HCT116 (cell line): ENCODE measurements at regions not wholly inside any gene's neighbourhood (a gene's known extent, or its start where the extent isn't known, plus 50 kb on each side); places are given as distances from the start of the nearest gene placed in this dataset.

Experiments
- ATAC-seq: fragments of 200-7000 bp; cut with Tn5 transposase; 2 replicates; pipeline ENCODE4 v1.9.1; 2020; ENCODE audit warnings: mild to moderate bottlenecking, moderate library complexity
- BruUV-seq: library from RNA; stranded (reverse); fragments of 400-500 nt; replicated peaks from 2 replicates; lab custom pipeline; 2021; lab: Mats Ljungman, UMichigan
- CTCF ChIA-PET: fragments of 300-600 bp; sonication (Branson Sonifier 250); formaldehyde crosslinking; loops from one replicate; lab custom pipeline; 2021; ENCODE audit warnings: antibody characterized with exemption; lab: Charles Lee
- POLR2A ChIA-PET: fragments of 300-600, 350-600 bp; sonication (Branson Sonifier 250); formaldehyde crosslinking; loops from one replicate; lab custom pipeline; 2021; ENCODE audit warnings: antibody characterized with exemption; lab: Charles Lee
- RAD21 ChIA-PET, 2 experiments: fragments of 300-600 bp; sonication (Branson Sonifier 250); formaldehyde crosslinking; loops; one replicate each; lab custom pipeline; 2023; ENCODE audit warnings: low total read pairs in 2 of 2; ENCODE audit not compliant: uncharacterized antibody in 2 of 2, unreplicated experiment in 2 of 2, low non-redundant PET in 1 of 2; lab: Charles Lee
- DNase-seq: peaks from one replicate; pipeline ENCODE4 v3.0.0-alpha.2; 2010; ENCODE audit warnings: low read depth, low spot score
- H2AFZ ChIP-seq: fragments of 200-600 bp; shearing (Covaris generic), sonication (generic); 2 replicates; pipeline ENCODE4 v1.6.1; 2017; ENCODE audit warnings: low read depth, mixed run types, mixed read lengths, antibody characterized with exemption, low read length; ENCODE audit not compliant: poor library complexity, severe bottlenecking
- H3K27ac ChIP-seq: 2 replicates; pipeline ENCODE4 v1.5.1; 2012; ENCODE audit warnings: low read depth, low read length
- H3K27me3 ChIP-seq: fragments of 200-600 bp; sonication (generic); 2 replicates; pipeline ENCODE4 v1.6.1; 2016; ENCODE audit warnings: mixed run types, low read length, mixed read lengths; ENCODE audit not compliant: insufficient read depth
- H3K36me3 ChIP-seq, 2 experiments: fragments of 200-500 bp in 1 of 2; fragments of 200-600 bp in 1 of 2; sonication (Bioruptor generic) in 1 of 2; sonication (generic) in 1 of 2; 2 replicates each; pipeline versions ENCODE4 v1.5.1 to v1.6.1; 2014 to 2016; ENCODE audit warnings: low read length in 2 of 2, inconsistent platforms in 1 of 2, mixed read lengths in 1 of 2, mixed run types in 1 of 2; ENCODE audit not compliant: insufficient read depth in 2 of 2, control insufficient read depth in 1 of 2
- H3K4me1 ChIP-seq, 2 experiments: fragments of 200-600 bp in 1 of 2; sonication (generic) in 1 of 2; 2 replicates each; pipeline versions ENCODE4 v1.5.1 to v1.6.1; 2012 to 2017; ENCODE audit warnings: low read length in 2 of 2, inconsistent platforms in 1 of 2, mild to moderate bottlenecking in 1 of 2, mixed read lengths in 1 of 2, mixed run types in 1 of 2, moderate library complexity in 1 of 2; ENCODE audit not compliant: insufficient read depth in 2 of 2, control insufficient read depth in 1 of 2
- H3K4me2 ChIP-seq: fragments of 200-600 bp; sonication (generic); 2 replicates; pipeline ENCODE4 v1.6.1; 2017; ENCODE audit warnings: mixed run types, low read length, mixed read lengths
- H3K4me3 ChIP-seq, 2 experiments: fragments of 200-600 bp in 1 of 2; sonication (generic) in 1 of 2; replicated peaks in 1 of 2; 2 replicates each; pipeline ENCODE4 v1.5.1; 2011 to 2016; ENCODE audit warnings: low read length in 2 of 2, control low read depth in 1 of 2, low read depth in 1 of 2, mild to moderate bottlenecking in 1 of 2, mixed read lengths in 1 of 2, mixed run types in 1 of 2
- H3K79me2 ChIP-seq: fragments of 200-600 bp; sonication (generic); 2 replicates; pipeline ENCODE4 v1.6.1; 2017; ENCODE audit warnings: mild to moderate bottlenecking, mixed run types, low read length, moderate library complexity, mixed read lengths; ENCODE audit not compliant: insufficient read depth
- H3K9ac ChIP-seq: fragments of 200-600 bp; sonication (generic); 2 replicates; pipeline ENCODE4 v1.6.1; 2016; ENCODE audit warnings: low read length, mixed read lengths
- H3K9me2 ChIP-seq: fragments of 200-600 bp; sonication (generic), shearing (Covaris generic); 2 replicates; pipeline ENCODE4 v1.6.1; 2017; ENCODE audit warnings: mixed run types, mild to moderate bottlenecking, moderate library complexity; ENCODE audit not compliant: insufficient read depth
- H3K9me3 ChIP-seq, 2 experiments: fragments of 200-500 bp in 1 of 2; fragments of 200-600 bp in 1 of 2; sonication (Bioruptor generic) in 1 of 2; sonication (generic) in 1 of 2; 2 replicates each; pipeline ENCODE4 v1.6.1; 2014 to 2017; ENCODE audit warnings: low read length in 2 of 2, mixed read lengths in 2 of 2, inconsistent platforms in 1 of 2, low read depth in 1 of 2, mild to moderate bottlenecking in 1 of 2, mixed run types in 1 of 2, moderate library complexity in 1 of 2; ENCODE audit not compliant: control insufficient read depth in 1 of 2, insufficient read depth in 1 of 2
- H4K20me1 ChIP-seq: fragments of 200-600 bp; sonication (generic), shearing (Covaris generic); 2 replicates; pipeline ENCODE4 v1.6.1; 2017; ENCODE audit warnings: mixed run types, mild to moderate bottlenecking, moderate library complexity; ENCODE audit not compliant: insufficient read depth
- CBX3 ChIP-seq: IDR thresholded peaks from 2 replicates; pipeline ENCODE4 v1.6.1; 2012; ENCODE audit warnings: low read depth
- EGR1 ChIP-seq: IDR thresholded peaks from 2 replicates; pipeline ENCODE4 v1.6.1; 2012; ENCODE audit warnings: low read depth
- EZH2 ChIP-seq: fragments of 200-600 bp; sonication (generic); IDR thresholded peaks from 2 replicates; pipeline ENCODE4 v1.6.1; 2017; ENCODE audit warnings: antibody characterized with exemption, mixed run types
- EZH2phosphoT487 ChIP-seq: fragments of 200-600 bp; IDR thresholded peaks from 2 replicates; pipeline ENCODE4 v1.6.1; 2018; ENCODE audit warnings: antibody characterized with exemption, borderline replicate concordance
- POLR2AphosphoS5 ChIP-seq: IDR thresholded peaks from 2 replicates; pipeline ENCODE4 v1.6.1; 2011; ENCODE audit warnings: mild to moderate bottlenecking, low read depth, low read length, moderate library complexity
- SRF ChIP-seq: IDR thresholded peaks from 2 replicates; pipeline ENCODE4 v1.6.1; 2012; ENCODE audit warnings: low read depth
- TCF7L2 ChIP-seq: IDR thresholded peaks from 2 replicates; pipeline ENCODE4 v1.7.0; 2011; ENCODE audit warnings: borderline replicate concordance, inconsistent platforms; ENCODE audit not compliant: insufficient read depth, insufficient read length; ENCODE audit errors: extremely low read depth
- YY1 ChIP-seq: IDR thresholded peaks from 2 replicates; pipeline ENCODE4 v1.6.1; 2011; ENCODE audit warnings: low read length, low read depth, moderate library complexity, mild to moderate bottlenecking; ENCODE audit not compliant: insufficient replicate concordance; ENCODE audit errors: extremely low read depth
- ZFX ChIP-seq: fragments of 450-650 bp; IDR thresholded peaks from 2 replicates; pipeline ENCODE4 v1.6.1; 2017
- ZNF274 ChIP-seq: fragments of 200-500 bp; sonication (Bioruptor generic); IDR thresholded peaks from 2 replicates; pipeline ENCODE4 v1.6.1; 2014; ENCODE audit warnings: mild to moderate bottlenecking, low read depth, low read length, inconsistent platforms
- intact Hi-C: fragments of 100-400 bp; cut with micrococcal nuclease; formaldehyde crosslinking; loops from 2 replicates; pipeline ENCODE4 v1.10.0; 2022
- TF ChIP-seq, protein P1 (sequence below): IDR thresholded peaks from 2 replicates; pipeline ENCODE4 v1.6.1; 2011; ENCODE audit warnings: mild to moderate bottlenecking, low read length, moderate library complexity; ENCODE audit not compliant: insufficient replicate concordance; ENCODE audit errors: extremely low read depth
- TF ChIP-seq, protein P2 (sequence below): IDR thresholded peaks from 2 replicates; pipeline ENCODE4 v1.6.1; 2012
- TF ChIP-seq, protein P3 (sequence below), 3 experiments: fragments of 200-600 bp in 1 of 3; sonication (generic) in 1 of 3; IDR thresholded peaks in 2 of 3; conservative IDR thresholded peaks in 1 of 3; 2 replicates each; pipeline ENCODE4 v1.5.1; 2012 to 2017; ENCODE audit warnings: low read depth in 2 of 3, low read length in 2 of 3, antibody characterized with exemption in 1 of 3, borderline replicate concordance in 1 of 3, control low read depth in 1 of 3, mild to moderate bottlenecking in 1 of 3, mixed read lengths in 1 of 3, mixed run types in 1 of 3, moderate library complexity in 1 of 3; ENCODE audit not compliant: insufficient read depth in 1 of 3
- TF ChIP-seq, protein P4 (sequence below): IDR thresholded peaks from 2 replicates; pipeline ENCODE4 v1.6.1; 2012; ENCODE audit warnings: low read depth

DNA sequence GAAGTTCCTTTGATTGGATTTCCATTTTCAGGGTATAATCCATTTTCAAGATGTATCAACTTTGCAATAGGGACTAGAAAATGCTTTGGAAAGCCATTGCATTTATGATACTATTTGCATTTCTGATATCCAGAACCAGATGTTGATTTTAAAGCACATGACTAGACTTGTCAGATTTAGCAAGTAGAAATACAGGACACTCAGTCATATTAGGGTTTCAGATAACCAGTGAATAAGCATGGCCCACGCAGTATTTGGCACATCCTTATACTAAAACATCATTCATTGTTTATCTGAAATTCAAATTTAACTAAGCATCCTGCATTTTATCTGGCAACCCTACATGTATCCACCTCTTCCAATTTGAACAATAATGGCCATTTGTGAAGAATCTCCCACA, 113.3 kb upstream of the DPT start:
- no peak overlapping the region for H3K27ac ChIP-seq
- DNase-seq (no peak), ATAC-seq (no peak)
- no peaks in the 10 kb centered on the region for H3K27me3 ChIP-seq
- no peaks in the 10 kb centered on the region for H3K36me3 ChIP-seq
- H3K79me2 ChIP-seq, result no peaks in the 10 kb centered on the region
- POLR2A ChIA-PET, result no interaction called here
- no peak overlapping the region for H3K4me2 ChIP-seq
- RAD21 ChIA-PET, result no interaction called here
- no peak overlapping the region for H3K9ac ChIP-seq
- no peaks in the 10 kb centered on the region for H4K20me1 ChIP-seq
- H3K4me1 ChIP-seq, result no peaks in the 10 kb centered on the region
- no TSS peak for BruUV-seq
- no peaks in the 10 kb centered on the region for H3K9me3 ChIP-seq
- no peak overlapping the region for H3K4me3 ChIP-seq
- CTCF ChIA-PET, result no interaction called here
- no peaks in the 10 kb centered on the region for H3K9me2 ChIP-seq
- no peak overlapping the region for H2AFZ ChIP-seq
- intact Hi-C loops, result no loop called here
- TF ChIP-seq EZH2 (no peak), EZH2phosphoT487 (no peak), TCF7L2 (no peak), SRF (no peak), ZNF274 (no peak), EGR1 (no peak), CBX3 (no peak), YY1 (no peak), ZFX (no peak), POLR2AphosphoS5 (no peak)
- TF ChIP-seq, protein P1, sequence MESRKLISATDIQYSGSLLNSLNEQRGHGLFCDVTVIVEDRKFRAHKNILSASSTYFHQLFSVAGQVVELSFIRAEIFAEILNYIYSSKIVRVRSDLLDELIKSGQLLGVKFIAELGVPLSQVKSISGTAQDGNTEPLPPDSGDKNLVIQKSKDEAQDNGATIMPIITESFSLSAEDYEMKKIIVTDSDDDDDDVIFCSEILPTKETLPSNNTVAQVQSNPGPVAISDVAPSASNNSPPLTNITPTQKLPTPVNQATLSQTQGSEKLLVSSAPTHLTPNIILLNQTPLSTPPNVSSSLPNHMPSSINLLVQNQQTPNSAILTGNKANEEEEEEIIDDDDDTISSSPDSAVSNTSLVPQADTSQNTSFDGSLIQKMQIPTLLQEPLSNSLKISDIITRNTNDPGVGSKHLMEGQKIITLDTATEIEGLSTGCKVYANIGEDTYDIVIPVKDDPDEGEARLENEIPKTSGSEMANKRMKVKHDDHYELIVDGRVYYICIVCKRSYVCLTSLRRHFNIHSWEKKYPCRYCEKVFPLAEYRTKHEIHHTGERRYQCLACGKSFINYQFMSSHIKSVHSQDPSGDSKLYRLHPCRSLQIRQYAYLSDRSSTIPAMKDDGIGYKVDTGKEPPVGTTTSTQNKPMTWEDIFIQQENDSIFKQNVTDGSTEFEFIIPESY, result no peak
- TF ChIP-seq, protein P2, sequence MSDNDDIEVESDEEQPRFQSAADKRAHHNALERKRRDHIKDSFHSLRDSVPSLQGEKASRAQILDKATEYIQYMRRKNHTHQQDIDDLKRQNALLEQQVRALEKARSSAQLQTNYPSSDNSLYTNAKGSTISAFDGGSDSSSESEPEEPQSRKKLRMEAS, result no peak
- TF ChIP-seq, protein P3, sequence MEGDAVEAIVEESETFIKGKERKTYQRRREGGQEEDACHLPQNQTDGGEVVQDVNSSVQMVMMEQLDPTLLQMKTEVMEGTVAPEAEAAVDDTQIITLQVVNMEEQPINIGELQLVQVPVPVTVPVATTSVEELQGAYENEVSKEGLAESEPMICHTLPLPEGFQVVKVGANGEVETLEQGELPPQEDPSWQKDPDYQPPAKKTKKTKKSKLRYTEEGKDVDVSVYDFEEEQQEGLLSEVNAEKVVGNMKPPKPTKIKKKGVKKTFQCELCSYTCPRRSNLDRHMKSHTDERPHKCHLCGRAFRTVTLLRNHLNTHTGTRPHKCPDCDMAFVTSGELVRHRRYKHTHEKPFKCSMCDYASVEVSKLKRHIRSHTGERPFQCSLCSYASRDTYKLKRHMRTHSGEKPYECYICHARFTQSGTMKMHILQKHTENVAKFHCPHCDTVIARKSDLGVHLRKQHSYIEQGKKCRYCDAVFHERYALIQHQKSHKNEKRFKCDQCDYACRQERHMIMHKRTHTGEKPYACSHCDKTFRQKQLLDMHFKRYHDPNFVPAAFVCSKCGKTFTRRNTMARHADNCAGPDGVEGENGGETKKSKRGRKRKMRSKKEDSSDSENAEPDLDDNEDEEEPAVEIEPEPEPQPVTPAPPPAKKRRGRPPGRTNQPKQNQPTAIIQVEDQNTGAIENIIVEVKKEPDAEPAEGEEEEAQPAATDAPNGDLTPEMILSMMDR (IDR thresholded peaks at IDR 0.05 in 2 of 3, conservative IDR thresholded peaks at IDR 0.05 in 1 of 3; ENCODE audit: borderline replicate concordance in 1 of 3, insufficient read depth in 1 of 3, low read depth in 2 of 3, low read length in 2 of 3), result no peak
- TF ChIP-seq, protein P4, sequence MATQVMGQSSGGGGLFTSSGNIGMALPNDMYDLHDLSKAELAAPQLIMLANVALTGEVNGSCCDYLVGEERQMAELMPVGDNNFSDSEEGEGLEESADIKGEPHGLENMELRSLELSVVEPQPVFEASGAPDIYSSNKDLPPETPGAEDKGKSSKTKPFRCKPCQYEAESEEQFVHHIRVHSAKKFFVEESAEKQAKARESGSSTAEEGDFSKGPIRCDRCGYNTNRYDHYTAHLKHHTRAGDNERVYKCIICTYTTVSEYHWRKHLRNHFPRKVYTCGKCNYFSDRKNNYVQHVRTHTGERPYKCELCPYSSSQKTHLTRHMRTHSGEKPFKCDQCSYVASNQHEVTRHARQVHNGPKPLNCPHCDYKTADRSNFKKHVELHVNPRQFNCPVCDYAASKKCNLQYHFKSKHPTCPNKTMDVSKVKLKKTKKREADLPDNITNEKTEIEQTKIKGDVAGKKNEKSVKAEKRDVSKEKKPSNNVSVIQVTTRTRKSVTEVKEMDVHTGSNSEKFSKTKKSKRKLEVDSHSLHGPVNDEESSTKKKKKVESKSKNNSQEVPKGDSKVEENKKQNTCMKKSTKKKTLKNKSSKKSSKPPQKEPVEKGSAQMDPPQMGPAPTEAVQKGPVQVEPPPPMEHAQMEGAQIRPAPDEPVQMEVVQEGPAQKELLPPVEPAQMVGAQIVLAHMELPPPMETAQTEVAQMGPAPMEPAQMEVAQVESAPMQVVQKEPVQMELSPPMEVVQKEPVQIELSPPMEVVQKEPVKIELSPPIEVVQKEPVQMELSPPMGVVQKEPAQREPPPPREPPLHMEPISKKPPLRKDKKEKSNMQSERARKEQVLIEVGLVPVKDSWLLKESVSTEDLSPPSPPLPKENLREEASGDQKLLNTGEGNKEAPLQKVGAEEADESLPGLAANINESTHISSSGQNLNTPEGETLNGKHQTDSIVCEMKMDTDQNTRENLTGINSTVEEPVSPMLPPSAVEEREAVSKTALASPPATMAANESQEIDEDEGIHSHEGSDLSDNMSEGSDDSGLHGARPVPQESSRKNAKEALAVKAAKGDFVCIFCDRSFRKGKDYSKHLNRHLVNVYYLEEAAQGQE, result no peak
